Testis (tissue), 2 donors: ENCODE measurements at regions not wholly inside any gene's neighbourhood (a gene's known extent, or its start where the extent isn't known, plus 50 kb on each side); places are given as distances from the start of the nearest gene placed in this dataset.
"Not testable (repeated sequence)": the region's sequence is repeated elsewhere in the genome, so short reads cannot be mapped to it uniquely, and the experiment has no call there.

ENCODE experiments used
- DNase-seq: peaks from one replicate; pipeline ENCODE4 v3.0.0-alpha.2; 2019
- H3K27ac ChIP-seq, 2 donors: fragments of 200-600 bp; sonication (generic); one replicate each; pipeline ENCODE4 v1.5.1; 2019
- H3K27me3 ChIP-seq: fragments of 200-600 bp; sonication (generic); one replicate; pipeline ENCODE4 v1.5.1; 2019
- H3K36me3 ChIP-seq: fragments of 200-600 bp; sonication (generic); one replicate; pipeline ENCODE4 v1.5.1; 2017; ENCODE audit warnings: low read depth; ENCODE audit errors: missing control alignments
- H3K4me1 ChIP-seq: fragments of 200-600 bp; sonication (generic); one replicate; pipeline ENCODE4 v1.5.1; 2019
- H3K4me3 ChIP-seq, 2 donors: fragments of 200-600 bp; sonication (generic); one replicate each; pipeline ENCODE4 v1.5.1; 2017 to 2019
- H3K9me3 ChIP-seq: fragments of 200-600 bp; sonication (generic); one replicate; pipeline ENCODE4 v1.5.1; 2017
- CTCF ChIP-seq, 3 experiments: fragments of 450-650 bp in 2 of 3; fragments of 200-600 bp in 1 of 3; sonication (generic) in 1 of 3; IDR thresholded peaks; one replicate each; pipeline ENCODE4 v1.5.1; 2016 to 2019; ENCODE audit warnings: antibody characterized with exemption in 3 of 3, mild to moderate bottlenecking in 2 of 3, moderate library complexity in 1 of 3
- POLR2A ChIP-seq: fragments of 450-650 bp; IDR thresholded peaks from one replicate; pipeline ENCODE4 v1.6.1; 2017; ENCODE audit warnings: antibody characterized with exemption, mild to moderate bottlenecking, moderate library complexity
- WGBS, 2 donors: methylation state at CpG; one replicate each; pipeline ENCODE4 v1.1.5; 2018; 5-methylcytosine and 5-hydroxymethylcytosine counted together
- intact Hi-C: fragments of 100-400 bp; cut with DNase I; formaldehyde crosslinking; loops from one replicate; pipeline ENCODE4 v1.15.1; 2023; ENCODE audit warnings: low total_unique reads

GRCh38 chr16:88271776-88272175 is 111.0 kb upstream of the ZNF469 start:
- H3K4me3 ChIP-seq, DNase-seq, H3K9me3 ChIP-seq, H3K27me3 ChIP-seq, H3K36me3 ChIP-seq, H3K4me1 ChIP-seq, H3K27ac ChIP-seq, intact Hi-C loops: not testable (repeated sequence)
- WGBS, 2 donors = 80 to 93% methylated on average over 3 of the region's 3 CpGs

GRCh38 chr16:88272437-88272836 is 110.3 kb upstream of the ZNF469 start:
- H3K4me3 ChIP-seq, H3K4me1 ChIP-seq, H3K36me3 ChIP-seq, H3K9me3 ChIP-seq, H3K27me3 ChIP-seq, intact Hi-C loops, H3K27ac ChIP-seq, DNase-seq: not testable (repeated sequence)
- WGBS, 2 donors = 89 to 92% methylated on average over 12 of the region's 12 CpGs

- H3K27ac ChIP-seq, H3K9me3 ChIP-seq, H3K4me3 ChIP-seq, H3K27me3 ChIP-seq, H3K36me3 ChIP-seq, intact Hi-C loops, H3K4me1 ChIP-seq, DNase-seq: not testable (repeated sequence)
- WGBS, 2 donors = 69 to 83% methylated on average over 11 of the region's 11 CpGs
Measured at GRCh38 chr16:88274126-88274750, 108.5 kb upstream of the ZNF469 start.

- Histone ChIP-seq H3K9me3 (no peaks in the 10 kb centered on the region), H3K27ac (no peak overlapping the region), H3K27me3 (no peaks in the 10 kb centered on the region), H3K4me1 (no peaks in the 10 kb centered on the region), H3K36me3 (no peaks in the 10 kb centered on the region), H3K4me3 (no peak overlapping the region)
- intact Hi-C loops = no loop called here
- DNase-seq = no peak
- TF ChIP-seq CTCF (IDR thresholded peaks at IDR 0.05) = no peak
- no peak for TF ChIP-seq POLR2A
- 25 to 39% methylated on average over 17 of the region's 17 CpGs for WGBS, 2 donors
Measured at GRCh38 chr16:88274847-88275246, 107.9 kb upstream of the ZNF469 start.

- H3K9me3 ChIP-seq, H3K36me3 ChIP-seq, H3K4me3 ChIP-seq, intact Hi-C loops, H3K27me3 ChIP-seq, H3K27ac ChIP-seq, H3K4me1 ChIP-seq, DNase-seq: not testable (repeated sequence)
- 84 to 100% methylated on average over 7 to 19 of the region's 21 CpGs for WGBS, 2 donors
Measured at GRCh38 chr16:88275336-88276122, 107.2 kb upstream of the ZNF469 start.

GRCh38 chr16:88276123-88276588 is 106.6 kb upstream of the ZNF469 start:
- WGBS, 2 donors = 80 to 81% methylated on average over 8 to 13 of the region's 13 CpGs
- intact Hi-C loops, H3K4me3 ChIP-seq, H3K27ac ChIP-seq, H3K9me3 ChIP-seq, H3K4me1 ChIP-seq, H3K36me3 ChIP-seq, DNase-seq, H3K27me3 ChIP-seq: not testable (repeated sequence)

GRCh38 chr16:88276591-88276990 is 106.2 kb upstream of the ZNF469 start:
- no peaks in the 10 kb centered on the region for H3K9me3 ChIP-seq
- no peak for DNase-seq
- H3K27ac ChIP-seq = no peak overlapping the region
- intact Hi-C loops = no loop called here
- no peaks in the 10 kb centered on the region for H3K4me1 ChIP-seq
- 87 to 93% methylated on average over 18 of the region's 18 CpGs for WGBS, 2 donors
- H3K4me3 ChIP-seq = no peak overlapping the region
- TF ChIP-seq CTCF (IDR thresholded peaks at IDR 0.05) = no peak
- TF ChIP-seq POLR2A = no peak
- H3K27me3 ChIP-seq = no peaks in the 10 kb centered on the region
- no peaks in the 10 kb centered on the region for H3K36me3 ChIP-seq
